Activated CD4-positive, CD25-positive, alpha-beta regulatory T cell treated with anti-CD3 and anti-CD28 coated beads, Interleukin-2, amount 50 U/mL, for 16 hours (primary cell): ENCODE measurements at regions not wholly inside any gene's neighbourhood (a gene's known extent, or its start where the extent isn't known, plus 50 kb on each side); places are given as distances from the start of the nearest gene placed in this dataset.

ENCODE experiments used
- DNase-seq: peaks from one replicate; pipeline ENCODE4 v3.0.0-alpha.2; 2020; ENCODE audit warnings: low read depth, low spot score

- no peak for DNase-seq
Observed at GRCh38 chr6:148042536-148042935, 300.1 kb upstream of the SASH1 start.

DNA sequence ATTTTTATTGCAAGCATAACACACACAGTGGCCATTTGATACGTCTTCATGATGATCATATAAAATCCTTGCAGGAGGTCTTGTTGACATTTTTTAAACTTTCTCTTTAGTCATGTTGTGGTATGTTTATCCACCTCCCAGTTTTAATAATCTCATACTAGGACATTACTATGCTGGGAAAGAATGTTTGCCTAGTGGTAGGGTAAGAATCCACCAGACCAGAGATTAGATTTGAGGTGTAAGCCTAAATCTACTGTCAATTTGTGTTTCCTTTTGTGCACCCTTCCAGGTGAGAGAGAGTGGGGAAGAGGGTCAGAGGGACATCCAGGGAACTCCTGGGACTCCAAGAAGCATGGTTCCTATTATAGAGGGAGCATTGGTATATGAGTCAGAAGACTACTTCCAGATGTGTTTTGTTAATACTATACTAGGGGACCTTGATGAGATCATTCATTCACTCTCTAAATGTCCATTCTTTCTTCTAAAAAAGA is 298.3 kb upstream of the SASH1 start:
- DNase-seq: no peak

DNA sequence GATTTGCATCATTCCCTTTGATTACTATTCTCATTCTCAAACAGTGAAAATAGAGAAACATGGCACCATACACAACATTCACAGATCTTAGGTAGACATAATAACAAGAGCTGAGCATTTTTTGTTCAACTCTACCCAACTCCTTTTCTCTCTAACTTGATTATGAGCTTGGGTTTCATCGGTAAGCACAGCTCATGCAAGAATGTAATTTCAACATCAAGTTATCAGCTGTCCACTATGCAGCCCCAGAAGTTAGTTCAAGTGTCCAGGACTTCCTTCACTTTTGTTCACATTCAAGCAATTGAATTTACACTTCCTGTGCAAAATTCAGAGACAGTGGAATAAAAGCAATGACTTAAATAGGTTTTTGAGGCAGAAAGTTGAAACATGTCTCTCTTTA is 297.7 kb upstream of the SASH1 start:
- no peak for DNase-seq

DNA sequence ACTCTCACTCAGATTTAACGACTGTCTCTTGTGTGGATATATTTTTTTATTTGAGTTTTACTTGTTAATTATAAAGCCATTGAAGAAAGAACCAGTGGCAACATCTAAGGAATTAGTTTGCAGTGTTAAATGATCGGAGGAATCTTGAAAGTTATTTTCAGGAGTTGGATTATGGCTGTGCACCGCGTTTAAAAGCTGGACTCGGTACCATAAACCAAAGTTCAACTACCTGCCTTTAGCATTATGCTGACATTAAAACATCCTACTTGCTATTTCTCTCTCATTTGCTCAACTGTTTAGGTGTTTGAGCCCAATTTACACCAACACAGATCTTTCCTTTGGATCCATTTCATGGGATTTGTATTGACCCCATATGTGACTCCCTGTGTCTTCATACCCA is 289.4 kb upstream of the SASH1 start:
- no peak for DNase-seq

GRCh38 chr6:148053796-148054195 is 288.8 kb upstream of the SASH1 start:
- DNase-seq: no peak

- no peak for DNase-seq
Observed at GRCh38 chr6:148054219-148054618, 288.4 kb upstream of the SASH1 start.

DNA sequence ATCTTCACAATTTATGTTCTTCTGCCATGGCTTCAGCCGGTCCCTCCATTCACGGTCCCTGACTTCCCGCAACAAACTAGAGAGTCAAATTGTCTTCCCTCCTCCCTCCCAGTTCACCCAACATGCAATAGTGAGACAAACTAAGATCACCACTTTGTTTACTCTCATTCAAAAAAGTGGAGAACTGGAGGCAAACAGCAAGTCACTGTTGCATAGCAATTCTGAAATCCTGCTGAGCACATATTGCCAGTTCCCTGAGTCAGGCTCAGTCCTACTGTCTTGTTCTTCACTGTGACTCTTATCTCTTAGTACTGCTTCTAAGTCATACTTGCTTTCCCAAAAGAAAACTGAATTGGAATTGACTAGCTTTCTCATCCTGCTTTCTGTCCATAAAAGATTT is 287.2 kb upstream of the SASH1 start:
- no peak for DNase-seq

- DNase-seq: no peak
Observed at GRCh38 chr6:148059869-148060268, 282.8 kb upstream of the SASH1 start.

DNA sequence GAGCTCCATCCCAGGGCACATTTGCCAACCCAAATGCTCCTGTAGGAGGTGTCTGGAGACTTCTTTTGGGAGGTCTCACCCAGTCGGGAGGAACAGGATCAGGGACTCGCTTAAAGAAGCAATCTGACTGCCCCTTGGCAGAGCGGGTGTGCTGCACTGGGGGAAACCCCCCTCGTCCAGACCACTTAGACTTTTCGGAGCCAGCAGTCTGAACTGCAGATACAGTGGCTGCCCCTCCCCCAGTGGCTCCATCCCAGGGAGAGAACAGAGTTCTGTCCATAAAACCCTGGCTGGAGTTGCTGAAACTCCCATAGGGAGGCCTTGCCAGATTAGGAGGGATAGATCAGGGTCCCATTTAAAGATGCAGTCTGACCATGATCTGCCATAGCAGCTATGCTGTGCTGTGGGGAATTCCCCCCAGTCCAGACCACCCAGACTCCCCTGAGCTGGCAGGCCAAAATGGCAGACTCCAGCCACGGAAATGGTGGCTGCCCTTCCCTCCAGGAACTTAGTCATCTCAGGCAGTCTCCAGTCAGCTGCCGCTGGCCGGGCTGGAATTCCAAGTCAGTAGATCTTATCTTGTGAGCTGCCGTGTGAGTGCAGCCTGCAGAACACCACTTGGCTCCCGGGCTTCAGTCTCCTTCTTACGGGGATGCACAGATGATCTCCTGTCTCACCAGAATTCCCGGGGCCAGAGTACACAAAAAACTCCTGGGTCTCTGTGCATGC is 278.1 kb upstream of the SASH1 start:
- DNase-seq: no peak

DNA sequence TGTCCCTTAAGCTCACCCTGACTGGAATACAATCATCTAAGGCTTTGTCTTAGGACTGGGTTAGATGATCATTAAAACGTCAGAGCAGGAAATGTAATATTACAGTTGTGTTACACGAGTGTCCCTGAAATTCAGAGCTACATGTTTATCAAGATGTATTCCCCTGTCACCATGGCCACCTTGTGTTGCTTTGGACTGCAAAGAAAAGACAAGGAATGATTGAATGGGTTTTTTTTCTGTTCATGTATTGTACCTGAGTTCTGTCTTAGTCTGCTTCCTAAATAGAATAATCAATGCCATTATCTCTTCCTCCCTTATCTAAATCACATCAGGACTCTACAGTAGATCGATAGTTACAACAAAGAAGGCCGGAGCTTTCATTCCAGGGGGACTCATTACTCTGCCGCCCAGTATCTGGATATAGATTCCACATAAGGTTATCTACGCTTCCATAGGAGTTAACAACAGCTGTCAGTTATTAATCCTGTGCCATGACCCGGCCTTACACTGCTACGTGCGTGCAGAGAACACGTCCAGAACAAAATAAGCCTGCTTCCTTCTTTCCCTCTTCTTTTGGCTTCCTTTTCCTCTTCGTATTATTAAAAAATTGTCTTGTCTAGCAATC is 274.1 kb upstream of the SASH1 start:
- no peak for DNase-seq

- DNase-seq: no peak
Observed at GRCh38 chr6:148069256-148069655, 273.4 kb upstream of the SASH1 start.

DNA sequence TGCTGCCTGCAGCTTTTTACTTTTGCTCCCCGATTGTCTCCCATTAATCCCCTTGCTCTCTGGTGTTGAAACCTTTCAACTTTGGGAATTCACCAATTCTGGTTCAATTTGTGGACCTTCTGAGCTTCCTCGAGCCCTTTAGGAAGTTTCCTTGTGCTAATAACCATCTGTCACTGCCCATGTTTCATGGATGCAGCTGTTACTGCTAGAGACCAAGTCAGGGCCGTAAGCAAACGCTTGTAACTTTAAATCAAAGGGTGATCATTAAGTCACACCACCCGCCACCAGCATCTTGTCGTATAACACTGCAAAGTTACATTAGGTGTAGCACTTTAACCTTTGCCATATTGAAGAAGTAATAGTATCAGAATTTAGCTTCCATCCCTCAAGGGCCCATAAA is 268.3 kb upstream of the SASH1 start:
- no peak for DNase-seq

DNA sequence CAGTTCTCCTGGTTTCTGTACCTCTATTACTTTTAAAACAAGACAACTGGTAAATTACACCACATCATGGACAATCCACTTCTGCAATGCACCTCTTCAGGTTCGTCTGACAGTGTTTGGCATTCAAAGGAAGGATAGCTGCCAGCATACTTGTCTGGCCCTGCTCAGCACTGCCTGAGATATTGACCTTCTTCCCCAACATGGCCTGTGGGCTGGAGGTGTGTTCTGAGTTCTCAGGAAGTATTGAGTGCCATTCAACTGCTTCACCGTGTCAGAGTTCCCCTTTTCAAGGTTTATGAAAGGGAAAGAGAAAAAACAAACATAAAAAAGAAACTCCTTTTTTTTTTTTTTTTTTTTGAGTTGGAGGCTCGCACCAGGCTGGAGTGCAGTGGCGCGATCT is 267.9 kb upstream of the SASH1 start:
- DNase-seq: no peak

GRCh38 chr6:148075352-148075751 is 267.3 kb upstream of the SASH1 start:
- no peak for DNase-seq

GRCh38 chr6:148076051-148076450 is 266.6 kb upstream of the SASH1 start:
- DNase-seq: no peak

DNA sequence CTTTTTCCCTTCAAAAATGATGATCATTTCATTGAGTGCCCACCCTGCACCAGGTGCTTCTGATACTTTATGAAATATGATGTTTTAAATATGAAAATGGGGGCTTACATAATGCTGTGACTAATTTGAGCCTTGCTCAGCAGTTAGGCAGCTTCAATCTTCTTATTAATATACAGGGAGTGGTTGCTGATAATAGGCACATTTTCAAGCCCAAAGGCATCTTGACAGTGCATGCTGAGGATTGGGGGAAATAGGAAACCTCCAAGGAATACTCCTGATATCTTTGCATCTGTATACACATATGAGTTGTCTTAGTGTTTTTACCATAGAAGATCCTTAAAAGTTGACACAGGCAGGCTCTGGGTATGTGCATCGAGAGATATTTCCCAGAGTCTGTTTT is 262.3 kb upstream of the SASH1 start:
- no peak for DNase-seq

GRCh38 chr6:148081076-148081475 is 261.6 kb upstream of the SASH1 start:
- DNase-seq: no peak

- DNase-seq: no peak
Observed at GRCh38 chr6:148082044-148082443, 260.6 kb upstream of the SASH1 start.

DNA sequence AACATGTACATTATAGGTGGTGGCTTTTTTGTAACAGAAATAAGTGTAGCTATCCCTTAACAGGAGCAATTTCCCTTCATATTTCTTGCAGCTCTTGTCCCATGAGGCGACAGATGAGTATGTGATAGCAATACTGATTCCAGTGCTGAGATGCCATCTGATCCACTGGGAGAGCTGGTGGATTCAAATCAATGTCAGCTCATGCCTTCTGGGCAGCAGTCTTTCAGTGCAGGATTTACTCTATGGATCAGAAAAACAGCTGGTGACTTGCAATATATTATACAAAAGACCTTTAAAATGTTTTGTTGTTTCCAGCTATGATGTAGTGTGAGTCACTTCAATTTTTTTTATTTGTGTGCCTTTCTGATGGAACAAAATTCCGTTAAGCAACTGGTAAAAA is 259.9 kb upstream of the SASH1 start:
- no peak for DNase-seq

GRCh38 chr6:148085631-148086331 is 256.9 kb upstream of the SASH1 start:
- DNase-seq: no peak

GRCh38 chr6:148086386-148086785 is 256.3 kb upstream of the SASH1 start:
- DNase-seq: no peak

GRCh38 chr6:148086843-148087242 is 255.8 kb upstream of the SASH1 start:
- DNase-seq: no peak

GRCh38 chr6:148087659-148088058 is 255.0 kb upstream of the SASH1 start:
- DNase-seq: no peak
